RWPE2 (cell line): ENCODE measurements at regions not wholly inside any gene's neighbourhood (a gene's known extent, or its start where the extent isn't known, plus 50 kb on each side); places are given as distances from the start of the nearest gene placed in this dataset.

Experiments
- ATAC-seq: fragments of 200-7000 bp; cut with Tn5 transposase; 3 replicates; pipeline ENCODE4 v1.9.1; 2021; ENCODE audit warnings: low read depth
- DNase-seq: peaks from one replicate; pipeline ENCODE4 v3.0.0-alpha.2; 2020; ENCODE audit warnings: low spot score
- H3K27ac ChIP-seq: fragments of 450-650 bp; 2 replicates; pipeline ENCODE4 v1.5.1; 2017; ENCODE audit warnings: mild to moderate bottlenecking; ENCODE audit not compliant: poor library complexity, severe bottlenecking
- H3K27me3 ChIP-seq: fragments of 250-450 bp; sonication (Bioruptor Pico); 2 replicates; pipeline ENCODE4 v1.5.1; 2021; ENCODE audit warnings: mild to moderate bottlenecking, moderate library complexity; ENCODE audit not compliant: insufficient read depth, poor library complexity, severe bottlenecking
- H3K36me3 ChIP-seq: fragments of 250-450 bp; sonication (Bioruptor Pico); 2 replicates; pipeline ENCODE4 v1.5.1; 2020; ENCODE audit warnings: low read depth, mild to moderate bottlenecking, moderate library complexity
- H3K4me1 ChIP-seq: fragments of 250-450 bp; sonication (Bioruptor Pico); 2 replicates; pipeline ENCODE4 v1.5.1; 2021; ENCODE audit warnings: mild to moderate bottlenecking, moderate library complexity; ENCODE audit not compliant: insufficient read depth, poor library complexity, severe bottlenecking
- H3K4me3 ChIP-seq: fragments of 250-450 bp; sonication (Bioruptor Pico); 2 replicates; pipeline ENCODE4 v1.5.1; 2021; ENCODE audit warnings: mild to moderate bottlenecking, moderate library complexity; ENCODE audit not compliant: severe bottlenecking
- H3K9me3 ChIP-seq: fragments of 250-450 bp; sonication (Bioruptor Pico); 2 replicates; pipeline ENCODE4 v1.5.1; 2021; ENCODE audit warnings: mild to moderate bottlenecking, moderate library complexity; ENCODE audit not compliant: severe bottlenecking
- TF ChIP-seq, protein P1 (sequence below): fragments of 450-650 bp; IDR thresholded peaks from one replicate; pipeline ENCODE4 v1.5.1; 2017; ENCODE audit warnings: mild to moderate bottlenecking, moderate library complexity; ENCODE audit not compliant: poor library complexity, severe bottlenecking

DNA sequence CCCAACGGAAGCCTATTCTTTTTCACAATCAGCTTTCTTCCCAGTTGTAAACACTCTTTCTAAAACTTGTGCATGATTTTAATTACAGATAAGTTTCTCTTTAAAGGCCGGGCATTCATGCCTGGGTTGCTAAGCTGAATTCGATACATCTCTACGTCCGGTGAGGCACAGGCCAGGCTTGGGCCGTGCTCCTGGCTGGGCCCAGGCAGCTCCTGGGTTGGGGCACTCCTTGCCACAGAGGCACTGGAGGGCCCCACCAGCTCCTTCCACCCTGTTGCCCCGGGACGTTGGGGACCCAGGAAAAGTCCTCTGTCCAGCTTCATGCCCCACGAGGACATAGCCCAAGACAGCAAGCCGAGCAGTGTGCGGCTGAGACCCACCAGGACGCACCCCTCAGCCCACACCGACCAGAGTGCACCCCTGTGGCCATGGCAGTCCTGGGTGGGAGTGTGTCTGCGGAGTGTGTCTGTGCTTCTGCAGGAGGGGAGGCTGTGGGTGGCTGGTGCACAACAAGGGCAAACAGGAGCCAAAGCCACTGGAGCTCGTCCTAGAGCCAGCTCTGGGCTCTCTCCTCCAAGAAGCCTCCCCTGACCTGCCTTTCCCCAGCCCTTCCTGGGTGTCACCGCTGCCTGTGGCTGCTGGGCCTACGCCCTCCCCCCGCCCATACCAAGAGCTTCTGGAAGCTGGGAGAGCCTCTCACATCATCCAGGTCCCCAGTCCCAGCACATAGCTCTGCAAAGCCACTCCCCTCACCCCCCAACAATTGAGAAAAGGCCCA is 128.0 kb upstream of the NKX1-1 start:
- ATAC-seq (no peak), DNase-seq (no peak)
- no peaks in the 10 kb centered on the region for H3K9me3 ChIP-seq
- no peaks in the 10 kb centered on the region for H3K4me1 ChIP-seq
- H3K27ac ChIP-seq = no peak overlapping the region
- TF ChIP-seq, protein P1, sequence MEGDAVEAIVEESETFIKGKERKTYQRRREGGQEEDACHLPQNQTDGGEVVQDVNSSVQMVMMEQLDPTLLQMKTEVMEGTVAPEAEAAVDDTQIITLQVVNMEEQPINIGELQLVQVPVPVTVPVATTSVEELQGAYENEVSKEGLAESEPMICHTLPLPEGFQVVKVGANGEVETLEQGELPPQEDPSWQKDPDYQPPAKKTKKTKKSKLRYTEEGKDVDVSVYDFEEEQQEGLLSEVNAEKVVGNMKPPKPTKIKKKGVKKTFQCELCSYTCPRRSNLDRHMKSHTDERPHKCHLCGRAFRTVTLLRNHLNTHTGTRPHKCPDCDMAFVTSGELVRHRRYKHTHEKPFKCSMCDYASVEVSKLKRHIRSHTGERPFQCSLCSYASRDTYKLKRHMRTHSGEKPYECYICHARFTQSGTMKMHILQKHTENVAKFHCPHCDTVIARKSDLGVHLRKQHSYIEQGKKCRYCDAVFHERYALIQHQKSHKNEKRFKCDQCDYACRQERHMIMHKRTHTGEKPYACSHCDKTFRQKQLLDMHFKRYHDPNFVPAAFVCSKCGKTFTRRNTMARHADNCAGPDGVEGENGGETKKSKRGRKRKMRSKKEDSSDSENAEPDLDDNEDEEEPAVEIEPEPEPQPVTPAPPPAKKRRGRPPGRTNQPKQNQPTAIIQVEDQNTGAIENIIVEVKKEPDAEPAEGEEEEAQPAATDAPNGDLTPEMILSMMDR = no peak
- H3K36me3 ChIP-seq = no peaks in the 10 kb centered on the region
- H3K27me3 ChIP-seq = peaks cover 22% of the 10 kb centered on the region
- H3K4me3 ChIP-seq = no peak overlapping the region

DNA sequence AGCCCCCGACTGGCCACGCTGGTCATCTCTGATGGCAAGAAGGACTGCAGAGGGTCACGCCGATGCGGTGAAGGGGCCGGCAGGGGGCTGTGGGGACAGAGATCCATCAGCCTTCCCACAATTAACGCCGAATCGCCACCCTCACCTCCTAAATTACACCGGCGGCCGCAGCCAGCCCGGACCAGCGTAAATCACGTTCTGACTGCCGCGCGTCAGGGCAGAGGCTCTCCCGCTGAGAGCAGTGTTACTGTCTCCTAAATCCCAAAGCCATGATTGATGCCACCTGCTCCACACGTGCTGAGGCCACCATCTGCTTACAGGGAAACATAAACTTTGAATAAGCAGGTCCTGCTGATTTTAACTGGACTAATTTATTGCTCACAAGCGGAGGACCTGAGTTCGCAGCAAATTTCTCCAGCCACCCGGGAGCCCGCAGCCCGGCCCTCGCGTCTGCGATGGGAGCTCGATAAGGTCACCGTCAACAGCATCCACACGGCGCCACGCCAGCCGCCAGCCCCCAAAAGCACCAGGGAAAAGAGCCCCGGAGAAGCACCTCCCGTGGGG is 127.3 kb upstream of the NKX1-1 start:
- H3K27me3 ChIP-seq = peaks cover 26% of the 10 kb centered on the region
- no peaks in the 10 kb centered on the region for H3K4me1 ChIP-seq
- no peaks in the 10 kb centered on the region for H3K36me3 ChIP-seq
- no peak for ATAC-seq
- H3K9me3 ChIP-seq = no peaks in the 10 kb centered on the region
- TF ChIP-seq, protein P1 = no peak
- no peak for DNase-seq
- H3K27ac ChIP-seq = no peak overlapping the region
- no peak overlapping the region for H3K4me3 ChIP-seq

DNA sequence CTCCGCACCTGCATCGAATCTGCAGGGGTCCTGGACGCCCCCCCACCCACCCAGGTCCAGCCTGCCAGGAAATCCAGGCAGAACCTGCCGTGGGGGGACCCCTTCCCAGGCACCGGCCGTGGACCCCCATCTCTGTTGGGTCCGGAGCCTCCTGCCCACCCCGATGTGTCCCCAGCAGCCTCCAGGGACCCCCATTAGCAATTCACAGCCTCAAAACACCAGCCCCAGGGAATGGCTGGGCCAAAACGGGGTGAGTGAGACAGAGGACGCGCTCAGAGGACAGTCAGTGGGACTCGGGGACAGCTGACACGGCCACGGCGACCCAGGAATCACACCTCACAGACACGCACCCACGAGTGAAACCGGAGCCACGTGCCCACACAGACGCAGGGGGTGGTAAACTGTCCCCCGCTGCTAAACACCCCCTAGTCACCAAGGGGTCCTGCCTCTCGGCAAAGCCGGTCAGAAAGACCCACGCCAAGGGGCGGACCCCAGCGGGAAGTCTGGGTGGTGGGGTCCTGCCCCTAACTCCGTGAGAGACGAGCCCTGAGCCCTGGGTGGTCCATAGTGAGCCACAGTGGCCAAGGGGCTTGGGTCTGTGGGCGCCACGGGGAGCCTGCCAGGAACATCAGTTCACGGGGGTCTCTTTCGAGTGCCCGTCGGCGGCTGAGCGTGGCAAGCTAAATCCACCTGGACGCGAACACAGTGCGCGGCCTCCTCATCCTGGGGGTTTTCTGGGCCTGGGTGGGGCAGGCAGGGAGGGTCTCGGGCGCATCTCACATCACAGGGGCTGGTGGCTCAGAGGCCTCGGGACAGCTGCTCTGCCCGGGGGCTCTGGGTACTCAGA is 126.5 kb upstream of the NKX1-1 start:
- Histone ChIP-seq H3K4me3 (no peak overlapping the region), H3K9me3 (no peaks in the 10 kb centered on the region), H3K4me1 (no peaks in the 10 kb centered on the region), H3K27ac (no peak overlapping the region), H3K36me3 (no peaks in the 10 kb centered on the region), H3K27me3 (peaks cover 30% of the 10 kb centered on the region)
- TF ChIP-seq, protein P1 = no peak
- no peak for DNase-seq
- no peak for ATAC-seq

DNA sequence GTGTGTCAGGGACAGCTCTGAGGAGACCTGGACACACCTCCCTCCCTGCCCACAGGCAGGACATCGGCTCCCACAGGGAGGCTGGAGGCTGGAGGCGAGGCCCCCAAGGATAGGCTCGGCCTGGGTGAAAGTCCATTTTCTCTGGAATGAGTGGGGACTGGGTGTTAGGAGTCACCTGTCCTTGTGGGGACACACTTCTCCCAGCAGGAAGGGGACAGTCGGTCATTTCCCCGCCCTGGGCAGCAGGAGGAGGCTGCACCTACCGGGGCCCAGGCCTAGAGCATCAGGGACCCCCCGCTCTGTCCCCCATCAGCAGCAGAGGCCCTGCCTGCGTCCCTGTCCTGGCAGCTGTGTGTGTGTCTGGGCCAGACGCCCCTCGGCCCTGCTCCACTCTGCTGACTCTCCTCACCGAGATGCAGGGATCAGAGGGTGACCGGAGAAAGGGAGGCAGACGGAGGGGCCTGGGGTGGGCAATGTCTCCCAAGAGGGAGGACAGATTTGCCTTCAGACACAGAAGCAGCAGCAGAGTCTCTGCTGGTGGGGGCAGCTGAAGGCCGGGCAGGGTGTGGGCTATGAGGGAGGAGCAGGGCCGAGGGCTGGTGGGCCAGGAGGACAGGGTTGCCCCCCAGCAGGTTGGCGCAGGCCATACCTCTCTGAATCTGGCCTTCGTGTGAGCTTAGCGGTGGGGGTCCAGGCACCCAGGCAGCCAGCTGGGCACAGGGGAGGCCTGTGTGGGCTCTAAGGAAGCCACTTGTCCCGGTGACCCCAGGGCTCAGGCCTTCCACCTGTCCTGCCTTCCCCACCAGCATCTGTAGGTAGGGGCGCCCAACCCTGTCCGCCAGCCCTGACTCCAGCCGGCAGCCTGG is 125.7 kb upstream of the NKX1-1 start:
- TF ChIP-seq, protein P1 = no peak
- Histone ChIP-seq H3K27me3 (peaks cover 39% of the 10 kb centered on the region), H3K4me3 (no peak overlapping the region), H3K27ac (no peak overlapping the region), H3K36me3 (no peaks in the 10 kb centered on the region), H3K9me3 (no peaks in the 10 kb centered on the region), H3K4me1 (no peaks in the 10 kb centered on the region)
- ATAC-seq (no peak), DNase-seq (no peak)
